ENCODE measurements at regions not wholly inside any gene's neighbourhood (a gene's known extent, or its start where the extent isn't known, plus 50 kb on each side); places are given as distances from the start of the nearest gene placed in this dataset.

GRCh38 chr22:48084041-48084728, 1321.7 kb downstream of the TBC1D22A start:
- TF ChIP-seq CTCF (IDR thresholded peaks at IDR 0.05), result no peak
- no peak for DNase-seq (ENCODE audit: low spot score)
- no peak for ATAC-seq (ENCODE audit: low FRiP score)

GRCh38 chr22:48083502-48083901, 1321.1 kb downstream of the TBC1D22A start:
- no peak for ATAC-seq (ENCODE audit: low FRiP score)
- TF ChIP-seq CTCF (IDR thresholded peaks at IDR 0.05), result no peak
- DNase-seq (ENCODE audit: low spot score), result no peak

- ATAC-seq (ENCODE audit: low FRiP score) (no peak), DNase-seq (ENCODE audit: low spot score) (no peak)
- TF ChIP-seq CTCF (IDR thresholded peaks at IDR 0.05), result no peak
Measured at GRCh38 chr22:48082284-48082683, 1319.8 kb downstream of the TBC1D22A start.

GRCh38 chr22:48081281-48081680, 1318.8 kb downstream of the TBC1D22A start:
- no peak for DNase-seq (ENCODE audit: low spot score)
- TF ChIP-seq CTCF (IDR thresholded peaks at IDR 0.05), result no peak
- no peak for ATAC-seq (ENCODE audit: low FRiP score)

GRCh38 chr22:48080316-48081165, 1318.1 kb downstream of the TBC1D22A start:
- no peak for TF ChIP-seq CTCF (IDR thresholded peaks at IDR 0.05)
- ATAC-seq (ENCODE audit: low FRiP score) (no peak), DNase-seq (ENCODE audit: low spot score) (no peak)

GRCh38 chr22:48079505-48080290, 1317.2 kb downstream of the TBC1D22A start:
- DNase-seq (ENCODE audit: low spot score) (no peak), ATAC-seq (ENCODE audit: low FRiP score) (no peak)

More at GRCh38 chr22:48079505-48080290, 1317.2 kb downstream of the TBC1D22A start:
- TF ChIP-seq CTCF (IDR thresholded peaks at IDR 0.05), result no peak

All from omental fat pad (tissue), 3 donors.